HG03520 (cell line): ENCODE measurements at regions not wholly inside any gene's neighbourhood (a gene's known extent, or its start where the extent isn't known, plus 50 kb on each side); places are given as distances from the start of the nearest gene placed in this dataset.
A peak's percentile ranks its signal among the peaks of the same experiment; 100 is the strongest.

Experiments used
- ATAC-seq: cut with Tn5 transposase; IDR thresholded peaks from one replicate; pipeline ENCODE4 v1.9.1; 2021; ENCODE audit warnings: mild to moderate bottlenecking, moderate library complexity; ENCODE audit not compliant: unreplicated experiment

- no peak for ATAC-seq
Observed at GRCh38 chr18:51514128-51514527, 316.6 kb upstream of the MEX3C start.

- ATAC-seq, result no peak
Observed at GRCh38 chr18:51516478-51517038, 319.1 kb upstream of the MEX3C start.

GRCh38 chr18:51519571-51519970, 322.1 kb upstream of the MEX3C start:
- ATAC-seq, result no peak

GRCh38 chr18:51520676-51521180, 323.2 kb upstream of the MEX3C start:
- no peak for ATAC-seq

- no peak for ATAC-seq
Observed at GRCh38 chr18:51522338-51522737, 324.9 kb upstream of the MEX3C start.

- no peak for ATAC-seq
Observed at GRCh38 chr18:51522821-51523220, 325.3 kb upstream of the MEX3C start.

- no peak for ATAC-seq
Observed at GRCh38 chr18:51523671-51524070, 326.2 kb upstream of the MEX3C start.

GRCh38 chr18:51525453-51526225, 328.2 kb upstream of the MEX3C start:
- no peak for ATAC-seq

GRCh38 chr18:51527826-51528225, 330.3 kb upstream of the MEX3C start:
- ATAC-seq, result no peak

GRCh38 chr18:51531501-51531900, 334.0 kb upstream of the MEX3C start:
- ATAC-seq, result no peak

GRCh38 chr18:51537487-51537886, 340.0 kb upstream of the MEX3C start:
- ATAC-seq, result peak; percentile 60

GRCh38 chr18:51540562-51540961, 343.1 kb upstream of the MEX3C start:
- no peak for ATAC-seq

- ATAC-seq, result no peak
Observed at GRCh38 chr18:51541230-51541629, 343.7 kb upstream of the MEX3C start.

GRCh38 chr18:51543658-51544155, 346.2 kb upstream of the MEX3C start:
- no peak for ATAC-seq

GRCh38 chr18:51545446-51545845, 348.0 kb upstream of the MEX3C start:
- no peak for ATAC-seq

GRCh38 chr18:51559198-51559901, 361.9 kb upstream of the MEX3C start:
- ATAC-seq, result no peak

GRCh38 chr18:51559902-51560287, 362.4 kb upstream of the MEX3C start:
- ATAC-seq, result no peak

- ATAC-seq, result no peak
Observed at GRCh38 chr18:51561821-51562220, 364.3 kb upstream of the MEX3C start.

GRCh38 chr18:51562866-51563265, 365.4 kb upstream of the MEX3C start:
- ATAC-seq, result no peak

GRCh38 chr18:51563396-51563795, 365.9 kb upstream of the MEX3C start:
- no peak for ATAC-seq

- no peak for ATAC-seq
Observed at GRCh38 chr18:51568151-51568550, 370.7 kb upstream of the MEX3C start.

- ATAC-seq, result no peak
Observed at GRCh38 chr18:51569153-51569552, 371.7 kb upstream of the MEX3C start.
